ENCODE measurements at regions not wholly inside any gene's neighbourhood (a gene's known extent, or its start where the extent isn't known, plus 50 kb on each side); places are given as distances from the start of the nearest gene placed in this dataset.

- Histone ChIP-seq H3K27me3 (ENCODE audit: control insufficient read depth in 2 of 2, insufficient read depth in 2 of 2, low read length in 2 of 2) (peaks cover 0 to 2% of the 10 kb centered on the region in 2 experiments; a peak in 3 of 5 replicates), H3K9ac (ENCODE audit: insufficient read depth in 1 of 2, low read depth in 2 of 2, low read length in 2 of 2) (no peak overlapping the region), H3K27ac (ENCODE audit: extremely low read depth, low read depth, low read length) (no peak overlapping the region), H4K20me1 (replicated peaks; ENCODE audit: control insufficient read depth, insufficient read depth, low read length) (no peaks in the 10 kb centered on the region; the same call in 1 of the 2 replicates), H3K9me3 (replicated peaks; ENCODE audit: control insufficient read depth, insufficient read depth, low read depth, low read length) (no peaks in the 10 kb centered on the region), H3K4me3 (no peak overlapping the region), H3K79me2 (ENCODE audit: control insufficient read depth, insufficient read depth, low read length) (no peaks in the 10 kb centered on the region), H2AFZ (ENCODE audit: low read depth, low read length) (no peak overlapping the region), H3K9me1 (ENCODE audit: control insufficient read depth, insufficient read depth, low read length) (no peaks in the 10 kb centered on the region), H3K4me2 (ENCODE audit: insufficient read depth, low read length) (no peak overlapping the region), H3K36me3 (ENCODE audit: control insufficient read depth, insufficient read depth, low read length) (no peaks in the 10 kb centered on the region), H3K4me1 (replicated peaks in 1 of 2; ENCODE audit: control insufficient read depth in 2 of 2, insufficient read depth in 2 of 2, low read length in 2 of 2) (no peaks in the 10 kb centered on the region)
- CTCF ChIA-PET (ENCODE audit: low intra/inter-chr PET ratio): no interaction called here
- 0% methylated on average over 5 of the region's 5 CpGs for WGBS (ENCODE audit: insufficient coverage, low coverage, missing lambda C conversion rate)
- DNase-seq (ENCODE audit: extremely low read depth in 1 of 4, low spot score in 3 of 4): no peak
- FAIRE-seq: no peak
- in situ Hi-C loops (cut with MboI) (no loop called here), intact Hi-C loops (cut with micrococcal nuclease) (no loop called here)
- POLR2A ChIA-PET: no interaction called here
- ATAC-seq: no peak
- TF ChIP-seq MBD2 (IDR thresholded peaks at IDR 0.05; ENCODE audit: borderline replicate concordance, low read depth): no peak
- TF ChIP-seq GATAD2A (IDR thresholded peaks at IDR 0.05): no peak
- TF ChIP-seq TFE3 (CRISPR knock-in tag; IDR thresholded peaks at IDR 0.05): no peak
- no peak for TF ChIP-seq LEF1 (IDR thresholded peaks at IDR 0.05)
- no peak for TF ChIP-seq ZFPM2 (CRISPR knock-in tag; IDR thresholded peaks at IDR 0.05)
- no peak for TF ChIP-seq ATF1 (CRISPR knock-in tag; IDR thresholded peaks at IDR 0.05)
- TF ChIP-seq ATF1 (tag; IDR thresholded peaks at IDR 0.05): no peak
- BruUV-seq (replicated peaks): no TSS peak
Measured at GRCh38 chr11:15617126-15617525, 502.4 kb downstream of the INSC start.
